HG02852 (cell line): ENCODE measurements at regions not wholly inside any gene's neighbourhood (a gene's known extent, or its start where the extent isn't known, plus 50 kb on each side); places are given as distances from the start of the nearest gene placed in this dataset.
"Not testable (repeated sequence)": the region's sequence is repeated elsewhere in the genome, so short reads cannot be mapped to it uniquely, and the experiment has no call there.

Source experiments
- ATAC-seq: cut with Tn5 transposase; IDR thresholded peaks from one replicate; pipeline ENCODE4 v1.9.1; 2021; ENCODE audit warnings: mild to moderate bottlenecking, moderate library complexity; ENCODE audit not compliant: unreplicated experiment

DNA sequence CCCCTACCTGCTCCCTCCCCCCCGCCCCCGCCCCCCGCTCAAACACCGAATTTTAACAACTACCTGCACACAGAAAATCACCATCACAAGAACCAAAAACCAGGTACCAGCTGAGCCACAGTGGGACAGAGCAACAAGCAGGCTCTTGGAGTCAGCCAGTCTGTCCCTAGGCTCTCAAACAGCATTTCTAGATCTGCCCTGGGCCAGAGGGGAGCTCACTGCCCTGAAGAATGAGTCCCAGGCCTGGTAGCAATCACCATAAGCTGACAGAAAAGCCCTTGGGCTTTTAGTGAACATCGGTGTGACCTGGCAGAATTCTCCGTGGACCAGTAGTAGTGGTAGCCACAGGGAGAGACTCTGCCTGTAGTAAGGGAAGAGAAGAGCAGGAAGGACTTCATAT, 58.3 kb downstream of the C11orf87 start:
- ATAC-seq, result no peak

GRCh38 chr11:109486129-109486528, 64.1 kb downstream of the C11orf87 start:
- ATAC-seq, result no peak

GRCh38 chr11:109490953-109491635, 69.1 kb downstream of the C11orf87 start:
- ATAC-seq, result no peak

GRCh38 chr11:109506115-109506514, 84.1 kb downstream of the C11orf87 start:
- ATAC-seq, result no peak

GRCh38 chr11:109507331-109507730, 85.3 kb downstream of the C11orf87 start:
- ATAC-seq, result no peak

DNA sequence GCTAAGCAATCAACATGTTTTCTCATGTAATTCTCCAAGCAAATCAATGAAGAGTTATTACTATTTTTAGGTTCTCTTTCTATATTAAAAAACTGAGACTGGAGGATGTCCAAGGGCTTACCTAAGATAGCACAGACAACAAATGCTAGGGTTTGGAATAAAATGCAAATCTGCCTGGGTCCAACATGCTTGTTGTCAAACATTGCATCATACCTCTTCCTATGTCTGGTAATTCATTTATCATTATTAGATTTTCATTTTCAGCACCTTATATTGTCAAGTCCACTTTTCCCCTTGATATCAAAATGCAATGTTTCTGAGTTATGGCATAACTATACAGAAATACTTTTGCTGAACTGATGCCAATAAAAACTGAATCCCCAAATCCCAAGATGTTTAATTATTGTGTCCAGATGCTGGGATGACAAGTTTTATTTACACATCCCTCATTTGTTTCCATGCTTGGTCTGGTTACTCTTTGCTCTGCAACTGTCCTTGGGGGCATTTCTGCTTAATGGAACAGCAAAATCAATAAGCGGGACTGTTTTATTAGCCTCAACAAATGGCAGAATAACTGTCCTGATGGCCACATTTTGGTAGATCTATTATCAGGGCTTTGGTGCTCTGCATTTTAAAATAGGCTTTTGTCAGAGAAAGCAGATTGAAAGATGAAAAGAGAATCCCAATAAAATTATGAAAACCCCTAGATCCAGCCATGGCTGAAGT, 86.0 kb downstream of the C11orf87 start:
- ATAC-seq, result no peak

DNA sequence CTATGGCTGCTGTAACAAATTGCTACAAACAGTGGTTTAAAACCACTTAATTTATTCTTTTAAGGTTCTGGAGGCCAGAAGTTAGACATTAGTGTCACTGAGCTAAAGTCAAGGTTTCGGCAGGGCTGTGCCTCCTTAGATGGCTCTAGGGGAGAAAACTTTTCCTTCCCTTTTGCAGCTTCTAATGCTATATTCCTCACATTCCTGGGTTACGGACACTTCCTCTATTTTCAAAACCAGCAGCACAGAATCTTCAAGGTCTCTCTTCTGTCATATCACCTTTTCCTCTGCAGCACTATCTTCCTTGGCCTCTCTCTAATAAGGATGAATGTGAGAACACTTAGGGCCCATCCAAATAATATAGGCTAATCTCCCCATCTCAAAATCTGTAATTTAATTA, 87.0 kb downstream of the C11orf87 start:
- ATAC-seq, result no peak

DNA sequence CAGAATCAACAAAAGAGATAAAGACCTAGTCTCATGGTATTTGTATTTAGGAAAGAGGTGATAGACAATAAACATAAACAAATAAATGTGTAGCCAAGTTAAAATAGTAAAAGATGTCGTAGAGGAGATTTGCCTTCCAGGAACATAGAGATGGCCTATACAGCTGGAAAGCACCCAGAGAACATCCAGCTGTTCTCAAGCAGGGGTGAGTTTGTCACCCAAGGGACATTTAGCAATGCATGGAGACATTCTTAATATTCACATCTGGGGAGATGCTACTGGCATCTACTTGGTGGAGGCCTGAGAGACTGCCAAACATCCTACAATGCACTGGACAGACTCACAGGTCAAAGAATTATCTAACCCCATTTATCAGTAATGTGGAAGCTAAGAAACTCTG, 88.3 kb downstream of the C11orf87 start:
- no peak for ATAC-seq

DNA sequence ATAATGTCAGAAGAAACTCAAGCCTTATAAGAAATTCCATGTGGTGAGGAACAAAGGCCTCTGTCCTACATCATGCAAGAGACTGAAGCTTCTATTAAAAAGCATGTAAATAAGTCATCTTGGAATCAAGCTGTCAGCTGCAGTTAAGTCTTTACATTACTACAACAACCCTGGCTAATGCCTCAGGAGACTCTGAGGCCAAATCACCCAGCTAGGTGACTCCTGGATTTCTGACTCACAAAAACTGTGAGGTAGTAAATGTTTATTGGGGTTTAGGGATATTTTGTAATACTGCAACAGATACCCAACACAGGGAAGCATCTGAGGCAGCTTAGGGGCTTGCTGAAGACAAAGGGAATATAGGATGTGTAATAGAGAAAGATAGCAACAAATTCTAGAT, 89.6 kb downstream of the C11orf87 start:
- ATAC-seq, result no peak

DNA sequence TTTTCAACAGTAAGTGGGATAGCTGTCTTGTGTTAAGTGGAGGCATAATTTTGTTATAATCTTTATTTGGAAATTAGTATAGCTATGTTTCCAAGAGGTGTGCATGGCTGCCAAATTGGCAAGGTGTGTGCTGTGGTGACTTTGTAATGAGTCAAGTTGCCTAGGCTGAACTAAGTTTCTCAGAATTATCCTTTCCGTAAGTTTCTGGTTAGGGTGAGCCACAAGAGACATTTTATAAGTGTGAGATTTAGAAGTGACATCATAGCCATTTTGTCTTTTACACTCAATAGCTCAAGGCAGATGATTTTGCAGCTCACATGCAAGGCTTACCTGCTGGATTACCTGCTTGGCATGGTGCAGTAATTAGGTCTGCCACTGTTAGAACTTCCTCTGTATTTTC, 90.3 kb downstream of the C11orf87 start:
- no peak for ATAC-seq

GRCh38 chr11:109512680-109513079, 90.7 kb downstream of the C11orf87 start:
- ATAC-seq, result no peak

DNA sequence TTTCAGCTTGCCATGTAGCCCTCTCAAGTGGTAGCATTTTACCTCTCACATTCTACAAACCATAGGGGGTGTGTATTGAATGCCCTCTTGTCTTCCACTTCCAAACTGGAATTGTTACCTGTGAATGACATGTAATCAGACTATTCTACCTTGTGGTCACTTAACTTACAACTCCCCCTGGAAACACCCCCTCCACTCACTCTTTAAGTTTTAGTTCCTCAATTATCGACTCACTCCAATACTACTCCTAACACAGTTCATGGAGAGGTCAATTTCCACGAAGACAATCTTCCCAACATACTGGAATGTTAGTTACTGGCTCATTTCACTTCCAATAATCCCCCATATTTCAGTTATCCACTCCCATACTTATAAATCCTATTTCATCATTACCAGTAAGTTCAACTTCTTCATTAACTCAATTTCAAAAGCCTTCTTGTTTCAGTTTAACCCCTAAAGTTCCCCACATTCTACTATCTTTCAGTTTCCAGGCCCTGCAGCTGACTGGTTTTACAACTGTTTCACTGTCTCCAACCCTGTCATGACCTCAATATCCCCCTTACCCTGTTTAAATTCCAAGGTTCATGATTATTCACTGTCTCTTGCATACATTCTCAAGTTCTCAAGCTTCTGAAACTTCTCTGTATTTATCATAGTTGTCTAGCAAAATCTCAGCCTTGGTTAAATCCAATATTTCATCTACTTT, 92.5 kb downstream of the C11orf87 start:
- peak; percentile 58 for ATAC-seq

DNA sequence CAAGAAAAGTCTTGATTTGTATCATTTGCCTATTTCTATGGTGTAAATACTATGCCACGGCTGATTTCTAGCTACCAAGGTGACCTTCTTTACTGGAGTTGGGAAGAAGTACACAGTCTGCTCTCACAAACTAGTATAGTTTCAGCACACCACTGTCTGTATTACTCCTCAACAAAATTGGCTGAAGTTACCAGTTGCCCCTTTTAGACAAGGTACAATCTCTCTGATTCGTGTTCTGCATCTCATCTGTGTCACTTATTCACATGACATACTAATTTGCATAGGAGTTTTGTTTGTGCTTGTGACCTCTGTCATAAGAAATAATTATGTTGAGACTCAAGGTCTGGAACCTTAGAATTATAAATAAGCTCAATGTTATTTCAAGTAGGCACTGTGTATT, 97.3 kb downstream of the C11orf87 start:
- no peak for ATAC-seq

DNA sequence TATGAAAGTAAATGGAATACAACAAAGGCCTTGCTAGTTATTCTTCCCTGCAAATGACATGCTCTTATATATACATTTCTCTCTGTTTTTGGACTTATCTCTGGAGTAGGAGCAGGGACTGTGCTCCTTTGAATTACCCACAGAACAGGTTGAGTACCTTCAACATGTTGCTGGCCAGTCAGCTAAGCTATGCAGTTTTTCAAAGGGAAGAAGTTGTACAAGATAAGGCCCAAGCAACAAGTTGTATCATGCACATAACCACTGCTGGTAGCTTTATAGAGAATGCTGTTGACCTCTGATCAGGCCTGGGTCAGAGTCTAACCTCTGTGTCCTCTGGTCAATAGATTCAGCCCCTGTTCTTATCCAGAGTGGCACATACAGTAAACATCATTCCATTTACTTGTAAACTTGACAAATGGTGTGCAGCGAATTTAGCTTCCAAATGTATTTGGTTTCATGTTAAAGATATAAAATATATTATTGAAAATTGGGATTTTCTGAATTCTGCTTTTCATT, 99.6 kb downstream of the C11orf87 start:
- no peak for ATAC-seq

GRCh38 chr11:109522116-109522755, 100.2 kb downstream of the C11orf87 start:
- no peak for ATAC-seq

DNA sequence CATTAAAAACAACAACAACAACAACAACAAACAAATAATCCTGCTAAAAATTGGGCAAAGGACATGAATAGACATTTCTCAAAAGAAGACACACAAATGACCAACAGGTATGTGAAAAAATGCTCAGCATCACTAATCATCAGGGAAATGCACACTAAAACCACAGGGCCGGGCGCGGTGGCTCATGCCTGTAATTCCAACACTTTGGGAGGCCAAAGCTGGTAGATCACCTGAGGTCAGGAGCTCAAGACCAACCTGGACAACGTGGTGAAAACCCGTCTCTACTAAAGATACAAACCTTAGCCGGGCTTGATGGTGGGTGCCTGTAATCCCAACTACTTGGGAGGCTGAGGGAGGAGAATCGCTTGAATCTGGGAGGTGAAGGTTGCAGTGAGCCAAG, 103.6 kb downstream of the C11orf87 start:
- not testable (repeated sequence) for ATAC-seq

DNA sequence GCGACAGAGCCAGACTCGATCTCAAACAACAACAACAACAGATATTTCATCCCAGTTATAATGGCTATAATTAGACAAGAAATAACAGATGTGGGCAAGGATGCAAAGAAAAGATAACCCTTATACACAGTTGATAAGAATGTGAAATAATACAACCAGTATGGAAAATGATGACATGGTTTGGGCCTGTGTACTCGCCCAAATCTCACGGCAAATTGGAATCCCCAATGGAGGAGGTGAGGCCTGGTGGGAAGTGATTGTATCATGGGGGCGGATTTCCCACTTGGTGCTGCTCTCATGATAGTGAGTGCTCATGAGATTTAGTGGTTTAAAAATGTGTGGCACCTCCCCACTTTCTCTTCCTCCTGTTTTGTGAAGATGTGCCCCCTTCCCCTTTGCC, 104.1 kb downstream of the C11orf87 start:
- no peak for ATAC-seq

GRCh38 chr11:109526931-109527330, 104.9 kb downstream of the C11orf87 start:
- ATAC-seq, result no peak

DNA sequence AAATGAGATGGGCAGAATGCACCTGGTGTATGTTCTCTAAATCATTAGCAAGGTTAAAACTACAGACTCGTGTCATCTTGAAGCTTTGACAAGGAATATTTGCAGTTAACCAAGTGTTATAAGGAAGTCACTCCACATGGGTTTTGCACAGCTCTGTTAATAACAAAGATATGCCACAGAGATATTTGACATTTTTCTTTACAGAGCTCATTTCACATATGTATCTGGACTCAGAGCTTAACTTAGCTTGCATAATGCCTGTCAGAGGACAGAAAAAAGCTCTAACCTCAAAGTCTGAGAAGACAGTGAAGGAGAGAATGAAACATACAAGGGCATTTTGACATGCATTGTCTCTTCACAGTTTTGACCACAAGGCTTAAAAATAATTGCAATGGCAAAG, 105.5 kb downstream of the C11orf87 start:
- ATAC-seq, result no peak

GRCh38 chr11:109547356-109548027, 125.5 kb downstream of the C11orf87 start:
- no peak for ATAC-seq

GRCh38 chr11:109552376-109552775, 130.4 kb downstream of the C11orf87 start:
- no peak for ATAC-seq
